ENCODE measurements at regions not wholly inside any gene's neighbourhood (a gene's known extent, or its start where the extent isn't known, plus 50 kb on each side); places are given as distances from the start of the nearest gene placed in this dataset.
"Not testable (repeated sequence)": the region's sequence is repeated elsewhere in the genome, so short reads cannot be mapped to it uniquely, and the experiment has no call there.

- DNase-seq = no peak
Observed at GRCh38 chr3:66633402-66634381, 132.9 kb upstream of the LRIG1 start.

DNA sequence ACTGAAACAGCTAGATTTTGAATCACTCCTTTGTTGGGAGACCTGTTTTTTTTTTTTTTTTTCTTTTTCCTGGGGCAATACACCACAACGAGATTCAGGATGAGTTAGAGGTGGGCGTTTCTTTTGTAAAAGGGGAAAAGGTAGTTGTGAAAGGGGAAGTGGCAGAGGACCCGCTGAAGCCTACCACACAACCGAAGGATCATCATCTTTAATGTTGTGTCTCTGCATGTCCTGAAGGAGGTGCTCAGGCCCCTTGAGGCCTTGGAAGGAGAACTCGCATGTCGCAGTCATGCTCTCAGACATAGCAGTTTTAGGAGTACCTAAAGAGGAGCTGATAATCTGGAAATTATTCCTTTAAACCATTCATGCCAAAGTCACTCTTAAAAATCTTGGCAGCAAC lies 137.9 kb upstream of the LRIG1 start:
- DNase-seq = no peak

- DNase-seq = no peak
Observed at GRCh38 chr3:66639809-66640356, 139.1 kb upstream of the LRIG1 start.

- DNase-seq = no peak
Observed at GRCh38 chr3:66642019-66642418, 141.2 kb upstream of the LRIG1 start.

GRCh38 chr3:66642484-66642883 lies 141.7 kb upstream of the LRIG1 start:
- no peak for DNase-seq

- DNase-seq = no peak
Observed at GRCh38 chr3:66644549-66644948, 143.7 kb upstream of the LRIG1 start.

- DNase-seq = no peak
Observed at GRCh38 chr3:66648975-66649374, 148.2 kb upstream of the LRIG1 start.

- not testable (repeated sequence) for DNase-seq
Observed at GRCh38 chr3:66651520-66651919, 150.7 kb upstream of the LRIG1 start.

DNA sequence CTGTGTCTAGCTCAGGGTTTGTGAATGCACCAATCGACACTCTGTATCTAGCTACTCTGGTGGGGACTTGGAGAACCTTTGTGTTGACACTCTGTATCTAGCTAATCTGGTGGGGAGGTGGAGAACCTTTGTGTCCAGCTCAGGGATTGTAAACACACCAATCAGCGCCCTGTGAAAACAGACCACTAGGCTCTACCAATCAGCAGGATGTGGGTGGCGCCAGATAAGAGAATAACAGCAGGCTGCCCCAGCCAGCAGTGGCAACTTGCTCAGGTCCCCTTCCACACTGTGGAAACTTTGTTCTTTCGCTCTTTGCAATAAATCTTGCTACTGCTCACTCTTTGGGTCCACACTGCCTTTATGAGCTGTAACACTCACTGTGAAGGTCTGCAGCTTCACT lies 151.3 kb upstream of the LRIG1 start:
- DNase-seq = not testable (repeated sequence)

- DNase-seq = no peak
Observed at GRCh38 chr3:66655044-66655443, 154.2 kb upstream of the LRIG1 start.

- DNase-seq = no peak
Observed at GRCh38 chr3:66655671-66656070, 154.8 kb upstream of the LRIG1 start.

DNA sequence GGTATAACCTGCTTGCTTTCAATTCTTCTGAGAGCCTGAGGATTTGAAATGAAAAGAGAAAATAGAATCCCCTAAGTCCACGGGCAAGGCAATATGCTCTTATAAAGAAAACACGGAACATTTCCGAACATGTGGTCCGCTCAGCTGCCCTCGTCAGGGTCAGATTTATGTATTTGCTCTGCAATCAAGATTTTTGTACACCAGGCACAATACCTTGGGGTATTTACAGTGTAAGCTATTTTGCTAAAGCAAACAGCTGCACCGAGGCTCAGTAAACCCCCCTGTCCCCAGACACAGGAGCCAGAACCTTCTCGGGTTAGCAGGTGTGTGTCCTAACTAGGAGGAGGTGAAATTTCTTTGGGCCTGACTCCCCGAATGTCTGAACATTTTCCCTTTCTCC lies 155.8 kb upstream of the LRIG1 start:
- DNase-seq = no peak

DNA sequence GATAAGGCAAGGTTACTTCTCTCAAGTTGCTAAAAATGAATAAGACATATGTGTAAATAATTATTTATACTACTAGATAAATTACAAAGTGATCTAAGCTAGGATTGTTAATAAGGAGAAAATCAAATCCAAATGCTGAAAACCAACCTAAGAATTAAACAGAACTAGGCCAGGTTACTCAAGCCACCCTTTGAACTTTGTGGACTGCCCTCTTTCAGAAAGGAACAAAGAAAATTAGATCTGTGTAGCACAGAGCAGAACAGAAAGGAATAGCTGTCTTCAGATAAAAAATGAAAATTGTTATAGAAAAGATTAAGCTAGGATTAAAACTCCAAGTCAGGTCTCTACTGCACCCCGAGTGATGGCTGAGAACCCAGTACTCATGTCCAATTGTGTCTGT lies 158.2 kb upstream of the LRIG1 start:
- no peak for DNase-seq

- DNase-seq = no peak
Observed at GRCh38 chr3:66661628-66662027, 160.8 kb upstream of the LRIG1 start.

- no peak for DNase-seq
Observed at GRCh38 chr3:66662894-66663293, 162.1 kb upstream of the LRIG1 start.

GRCh38 chr3:66665021-66665695 lies 164.3 kb upstream of the LRIG1 start:
- no peak for DNase-seq

GRCh38 chr3:66666362-66666761 lies 165.5 kb upstream of the LRIG1 start:
- no peak for DNase-seq

DNA sequence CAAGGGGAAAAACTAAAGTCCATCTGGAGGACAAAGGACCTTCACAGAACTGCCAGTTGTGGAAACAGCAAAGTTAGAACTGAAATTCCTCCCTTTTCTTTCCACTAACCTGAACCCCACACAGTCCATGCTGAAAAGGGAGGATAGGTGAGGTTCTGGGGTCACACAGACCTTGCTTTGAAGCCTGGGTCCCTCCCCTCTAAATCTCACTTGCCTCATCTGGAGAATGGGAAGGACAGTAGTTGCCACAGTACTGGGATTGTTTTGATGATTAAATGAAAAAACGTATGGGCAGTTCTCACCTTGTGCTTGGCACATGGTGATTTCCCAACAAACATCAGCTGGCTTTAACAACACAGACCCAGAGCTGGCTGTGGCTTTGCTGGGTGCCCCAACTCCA lies 166.4 kb upstream of the LRIG1 start:
- DNase-seq = no peak

DNA sequence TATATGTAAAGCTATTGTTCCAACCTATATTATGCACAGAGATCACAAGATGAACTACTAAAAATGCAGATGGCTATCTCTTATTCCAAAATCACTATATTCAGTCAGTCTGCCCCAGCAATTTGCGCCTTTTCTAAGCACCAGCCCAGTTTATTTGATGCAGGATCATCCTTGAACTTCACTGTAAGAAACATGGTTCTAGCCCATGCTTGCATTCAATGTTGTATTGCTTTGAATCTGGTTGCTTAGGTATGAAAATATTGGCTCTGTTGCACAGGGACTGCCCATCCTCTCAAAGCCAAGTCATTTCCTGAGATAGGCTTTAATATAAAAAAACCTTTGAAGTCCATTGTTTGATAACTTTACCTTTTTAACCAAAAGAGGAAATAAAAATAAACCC lies 170.5 kb upstream of the LRIG1 start:
- DNase-seq = no peak

DNA sequence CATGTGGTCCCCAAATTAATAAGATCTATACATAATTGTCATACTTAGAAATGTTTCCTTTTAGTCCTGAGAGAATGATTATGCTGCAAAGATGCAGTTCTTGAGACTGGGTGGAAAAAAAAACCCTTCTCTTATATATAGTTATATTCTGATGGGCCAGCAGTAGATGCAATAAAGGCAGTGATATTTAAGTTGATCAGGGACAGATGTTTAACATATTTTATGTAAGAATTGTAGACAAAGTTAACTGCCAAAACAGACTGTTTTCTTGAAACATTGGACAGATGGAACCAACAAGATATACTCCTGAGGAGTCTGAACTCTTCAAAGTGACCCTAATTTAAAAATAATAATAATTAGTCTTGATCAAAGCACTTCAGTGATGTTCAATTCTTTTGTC lies 172.0 kb upstream of the LRIG1 start:
- DNase-seq = no peak

DNA sequence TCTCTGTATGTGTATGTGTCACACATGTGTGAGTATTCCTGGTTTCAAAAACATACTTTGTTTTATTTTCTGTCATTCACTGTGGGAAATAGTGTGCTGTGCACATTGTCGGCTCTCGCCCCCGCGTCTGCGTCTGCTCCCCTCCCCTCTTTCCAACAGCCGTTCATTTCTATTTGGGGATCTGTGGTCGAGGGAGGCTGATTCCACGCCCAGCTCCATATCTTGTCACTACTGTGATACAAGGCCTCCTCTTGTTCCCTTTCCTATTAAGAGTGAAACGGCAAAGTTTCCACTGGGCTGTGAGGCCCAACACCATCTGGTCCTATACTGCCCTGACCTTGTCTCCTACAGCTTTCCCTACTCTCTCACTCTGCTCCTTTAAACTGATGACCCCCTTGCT lies 172.5 kb upstream of the LRIG1 start:
- DNase-seq = no peak

DNA sequence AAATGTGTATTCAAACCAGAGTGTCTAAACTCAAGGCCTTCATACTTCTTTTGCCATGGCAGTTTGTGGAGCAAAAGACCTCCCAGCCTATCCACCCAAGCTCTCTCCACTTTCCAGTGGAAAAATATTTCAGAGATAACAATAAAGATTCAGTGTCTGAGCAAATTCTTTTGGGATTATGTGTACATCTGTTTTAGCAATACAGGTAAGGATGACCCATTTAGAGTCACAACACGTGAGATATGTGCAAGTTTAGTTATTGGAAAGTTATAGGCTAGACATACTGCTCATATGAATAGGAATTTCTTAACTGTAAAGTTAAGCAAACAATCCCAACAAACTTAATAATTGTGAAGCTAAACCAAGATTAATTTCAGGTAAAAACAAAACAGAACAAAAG lies 174.5 kb upstream of the LRIG1 start:
- DNase-seq = no peak

DNA sequence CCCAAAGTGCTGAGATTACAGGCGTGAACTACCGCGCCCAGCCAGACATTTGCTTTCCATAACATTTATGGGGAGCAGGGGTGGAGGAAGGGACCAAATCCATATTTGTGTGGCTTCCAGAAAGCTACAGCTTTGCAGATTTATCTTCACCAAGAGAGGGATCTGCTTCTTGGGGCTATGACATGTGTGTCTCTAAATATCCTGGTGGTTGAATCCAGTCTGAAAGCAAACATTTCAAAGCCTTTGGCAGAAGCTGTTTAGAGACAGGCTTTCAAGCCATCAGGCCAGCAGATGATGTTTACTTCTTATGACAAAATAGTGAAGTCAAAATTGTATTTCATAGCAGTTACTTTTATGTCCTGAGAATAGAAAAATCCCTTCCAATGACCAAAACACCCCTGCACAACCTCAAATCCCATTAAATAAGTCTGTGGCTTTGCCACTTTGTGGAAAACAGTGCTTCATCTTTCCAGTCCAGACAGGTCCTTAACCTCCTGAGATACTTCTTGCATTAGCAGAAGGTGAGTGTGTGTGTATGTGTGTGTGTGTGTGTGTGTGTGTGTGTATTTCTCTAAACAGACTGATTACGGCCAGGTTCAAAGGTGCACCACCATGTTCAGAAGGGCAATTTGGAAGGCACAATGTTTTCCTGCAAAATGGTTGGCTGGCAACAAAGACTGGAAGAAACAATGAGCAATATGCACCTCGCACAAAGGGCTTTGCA lies 191.4 kb upstream of the LRIG1 start:
- no peak for DNase-seq

Measured in activated CD4-positive, alpha-beta T cell treated with anti-CD3 and anti-CD28 coated beads, Interleukin-2, amount 50 U/mL, for 16 hours (primary cell).